ENCODE measurements at regions not wholly inside any gene's neighbourhood (a gene's known extent, or its start where the extent isn't known, plus 50 kb on each side); places are given as distances from the start of the nearest gene placed in this dataset.

DNA sequence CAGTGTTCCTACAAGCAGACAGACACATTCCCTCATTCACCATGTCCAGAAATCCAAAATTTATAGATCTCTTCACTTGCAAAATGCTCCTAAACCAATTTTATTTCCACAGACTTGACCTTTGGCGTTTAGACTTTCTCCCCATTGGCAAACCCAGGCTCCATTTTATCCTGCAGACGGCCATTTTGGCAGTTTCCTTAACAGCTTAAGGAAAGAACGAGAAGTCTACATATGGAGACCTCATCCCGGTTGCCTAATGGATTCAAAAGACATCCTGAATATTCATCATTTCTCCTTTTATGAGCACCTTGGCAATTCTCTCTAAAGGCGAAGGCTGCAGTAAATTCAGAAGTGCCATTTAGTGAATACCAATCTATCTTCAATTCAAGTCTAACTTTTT, 132.9 kb downstream of the HLX start:
- ChIA-PET POLR2A (no interaction called here), CTCF (no interaction called here)
- TF ChIP-seq NFRKB (IDR thresholded peaks at IDR 0.05): no peak
- TF ChIP-seq FOXM1 (IDR thresholded peaks at IDR 0.05; ENCODE audit: borderline replicate concordance): no peak
- no peak for TF ChIP-seq SUZ12 (IDR thresholded peaks at IDR 0.05)
- TF ChIP-seq LEF1 (IDR thresholded peaks at IDR 0.05; ENCODE audit: borderline replicate concordance): no peak
- no peak for TF ChIP-seq ZNF384 (IDR thresholded peaks at IDR 0.05)
- no peak for TF ChIP-seq ARNT (IDR thresholded peaks at IDR 0.05)
- TF ChIP-seq FOXA1 (IDR thresholded peaks at IDR 0.05): no peak
- no peak for TF ChIP-seq BHLHE40 (IDR thresholded peaks at IDR 0.05; ENCODE audit: borderline replicate concordance)
- TF ChIP-seq TARDBP (IDR thresholded peaks at IDR 0.05): no peak
- no peak for TF ChIP-seq L3MBTL2 (conservative IDR thresholded peaks at IDR 0.05)
- TF ChIP-seq SP1 (IDR thresholded peaks at IDR 0.05): no peak
- TF ChIP-seq CTBP1 (IDR thresholded peaks at IDR 0.05; ENCODE audit: borderline replicate concordance): no peak
- no peak for TF ChIP-seq FOXK2 (IDR thresholded peaks at IDR 0.05)
- TF ChIP-seq HDGF (IDR thresholded peaks at IDR 0.05; ENCODE audit: borderline replicate concordance): no peak
- TF ChIP-seq, protein P1, sequence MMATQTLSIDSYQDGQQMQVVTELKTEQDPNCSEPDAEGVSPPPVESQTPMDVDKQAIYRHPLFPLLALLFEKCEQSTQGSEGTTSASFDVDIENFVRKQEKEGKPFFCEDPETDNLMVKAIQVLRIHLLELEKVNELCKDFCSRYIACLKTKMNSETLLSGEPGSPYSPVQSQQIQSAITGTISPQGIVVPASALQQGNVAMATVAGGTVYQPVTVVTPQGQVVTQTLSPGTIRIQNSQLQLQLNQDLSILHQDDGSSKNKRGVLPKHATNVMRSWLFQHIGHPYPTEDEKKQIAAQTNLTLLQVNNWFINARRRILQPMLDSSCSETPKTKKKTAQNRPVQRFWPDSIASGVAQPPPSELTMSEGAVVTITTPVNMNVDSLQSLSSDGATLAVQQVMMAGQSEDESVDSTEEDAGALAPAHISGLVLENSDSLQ (IDR thresholded peaks at IDR 0.05): no peak
- no peak for TF ChIP-seq ELF4 (IDR thresholded peaks at IDR 0.05)
- no peak for DNase-seq (ENCODE audit: extremely low spot score)

DNA sequence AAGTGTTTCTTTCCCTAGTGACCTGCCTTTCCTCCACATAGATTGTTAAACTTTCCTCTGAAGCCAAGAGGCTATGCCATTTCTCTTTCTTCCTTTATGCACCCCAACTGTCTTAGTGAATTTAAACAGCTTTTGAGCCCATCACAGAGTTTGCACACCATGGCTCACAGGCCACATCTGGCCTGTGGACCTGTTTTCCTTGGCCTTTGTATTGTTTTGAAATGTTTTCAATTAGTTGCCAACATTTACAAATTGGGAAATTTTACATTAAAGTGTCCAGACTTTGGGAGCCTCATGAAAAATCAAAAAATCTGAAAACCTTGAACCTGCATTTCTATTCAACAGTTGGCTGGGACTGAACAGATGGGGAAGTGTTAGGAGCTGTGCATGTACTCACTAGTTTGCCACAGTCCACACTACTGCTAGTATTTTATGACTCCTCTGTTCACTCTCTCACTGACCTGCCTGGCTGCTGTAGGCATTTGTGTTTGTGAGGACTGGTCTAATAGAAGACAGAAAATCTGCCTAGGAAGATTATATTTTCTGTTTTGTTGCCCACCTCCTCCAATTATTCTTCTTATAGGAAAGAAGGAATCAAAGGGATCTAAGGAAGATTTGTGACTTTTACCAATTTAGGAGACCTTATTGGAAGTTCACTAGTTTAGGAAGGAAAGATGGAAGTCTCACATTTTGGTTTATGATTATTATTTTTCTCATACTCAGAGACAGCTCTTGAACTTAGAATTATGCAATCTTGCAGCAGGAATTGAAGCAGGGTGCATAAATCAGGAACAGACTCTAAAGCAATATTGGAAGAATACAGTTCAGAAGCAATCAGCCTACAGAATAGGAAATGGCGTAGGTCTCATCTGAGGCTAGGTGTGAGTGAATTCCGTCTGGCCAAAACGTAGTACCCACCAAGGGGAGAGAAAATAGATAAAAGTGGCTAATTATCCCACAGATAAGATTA, 134.7 kb downstream of the HLX start:
- ChIA-PET POLR2A (no interaction called here), CTCF (interaction anchor here (1.3 kb wide), 1 partner anchor 21 kb away, joined by 4 read pairs; no protein-coding TSS in a partner anchor)
- TF ChIP-seq CTBP1 (IDR thresholded peaks at IDR 0.05; ENCODE audit: borderline replicate concordance): no peak
- TF ChIP-seq TARDBP (IDR thresholded peaks at IDR 0.05): no peak
- no peak for TF ChIP-seq LEF1 (IDR thresholded peaks at IDR 0.05; ENCODE audit: borderline replicate concordance)
- TF ChIP-seq SP1 (IDR thresholded peaks at IDR 0.05): no peak
- TF ChIP-seq FOXM1 (IDR thresholded peaks at IDR 0.05; ENCODE audit: borderline replicate concordance): no peak
- TF ChIP-seq FOXK2 (IDR thresholded peaks at IDR 0.05): no peak
- no peak for TF ChIP-seq SUZ12 (IDR thresholded peaks at IDR 0.05)
- TF ChIP-seq ZNF384 (IDR thresholded peaks at IDR 0.05): no peak
- no peak for TF ChIP-seq ARNT (IDR thresholded peaks at IDR 0.05)
- no peak for TF ChIP-seq HDGF (IDR thresholded peaks at IDR 0.05; ENCODE audit: borderline replicate concordance)
- no peak for DNase-seq (ENCODE audit: extremely low spot score)

DNA sequence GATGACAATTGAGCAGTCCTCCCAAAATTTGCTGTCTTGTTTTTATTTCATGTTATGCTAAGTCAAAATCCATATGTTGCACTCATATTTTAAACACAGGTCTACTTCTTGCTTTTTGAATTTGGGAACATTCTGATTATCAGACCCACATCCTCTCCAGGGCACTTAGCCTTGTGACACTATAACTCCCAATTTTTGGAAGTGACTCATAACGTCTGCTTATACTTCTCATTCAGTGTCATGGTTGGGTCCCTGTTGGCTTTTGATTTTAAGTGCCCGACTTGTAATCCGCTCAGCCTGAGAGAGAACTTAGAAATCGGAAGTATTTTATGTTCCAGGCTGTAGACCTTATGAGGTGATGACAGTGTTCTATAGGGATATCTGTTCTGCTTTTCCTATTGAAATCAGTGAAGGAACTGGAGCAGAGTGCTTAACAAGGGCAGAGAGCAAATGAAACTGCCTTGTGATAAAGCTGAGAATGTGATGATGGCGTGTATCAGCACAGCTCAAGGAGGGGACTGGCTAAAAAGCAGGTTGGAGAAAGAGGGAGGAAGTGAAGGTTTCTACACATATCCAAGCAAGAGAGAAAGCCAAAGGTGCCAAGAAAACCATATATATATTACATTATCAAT, 136.0 kb downstream of the HLX start:
- POLR2A ChIA-PET: no interaction called here
- CTCF ChIA-PET: no interaction called here
- TF ChIP-seq CTBP1 (IDR thresholded peaks at IDR 0.05; ENCODE audit: borderline replicate concordance) (no peak), ELF4 (IDR thresholded peaks at IDR 0.05) (no peak), FOXA1 (IDR thresholded peaks at IDR 0.05) (no peak), LEF1 (IDR thresholded peaks at IDR 0.05; ENCODE audit: borderline replicate concordance) (no peak), SUZ12 (IDR thresholded peaks at IDR 0.05) (no peak), ARNT (IDR thresholded peaks at IDR 0.05) (no peak), SP1 (IDR thresholded peaks at IDR 0.05) (no peak), BHLHE40 (IDR thresholded peaks at IDR 0.05; ENCODE audit: borderline replicate concordance) (no peak), TARDBP (IDR thresholded peaks at IDR 0.05) (no peak), ZNF384 (IDR thresholded peaks at IDR 0.05) (no peak), HDGF (IDR thresholded peaks at IDR 0.05; ENCODE audit: borderline replicate concordance) (no peak), NFRKB (IDR thresholded peaks at IDR 0.05) (no peak), FOXM1 (IDR thresholded peaks at IDR 0.05; ENCODE audit: borderline replicate concordance) (no peak), FOXK2 (IDR thresholded peaks at IDR 0.05) (no peak)
- TF ChIP-seq, protein P1 (IDR thresholded peaks at IDR 0.05): no peak
- DNase-seq (ENCODE audit: extremely low spot score): no peak

DNA sequence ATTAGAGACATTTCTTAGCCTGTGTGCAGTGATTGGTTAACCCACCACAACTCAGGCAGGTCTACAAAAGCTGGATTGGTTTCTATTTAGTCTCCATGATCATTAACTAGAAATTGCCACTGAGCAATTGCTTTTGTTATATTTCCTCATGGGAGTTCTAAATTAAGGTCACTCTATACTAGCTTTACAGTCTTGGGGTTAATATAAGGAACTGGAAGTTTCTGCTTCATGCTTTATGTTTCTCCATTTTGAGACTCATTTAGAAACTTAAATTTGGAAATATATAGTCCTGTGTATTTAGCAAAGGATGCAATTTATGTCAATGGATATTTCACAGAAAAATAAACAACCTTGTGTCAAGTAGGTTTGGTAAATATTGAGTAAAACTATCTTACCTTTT, 137.5 kb downstream of the HLX start:
- DNase-seq (ENCODE audit: extremely low spot score): no peak
- TF ChIP-seq, protein P1 (IDR thresholded peaks at IDR 0.05): no peak
- TF ChIP-seq TARDBP (IDR thresholded peaks at IDR 0.05): no peak
- TF ChIP-seq BHLHE40 (IDR thresholded peaks at IDR 0.05; ENCODE audit: borderline replicate concordance): no peak
- TF ChIP-seq SUZ12 (IDR thresholded peaks at IDR 0.05): no peak
- TF ChIP-seq NFRKB (IDR thresholded peaks at IDR 0.05): no peak
- TF ChIP-seq FOXK2 (IDR thresholded peaks at IDR 0.05): no peak
- TF ChIP-seq CTBP1 (IDR thresholded peaks at IDR 0.05; ENCODE audit: borderline replicate concordance): no peak
- TF ChIP-seq FOXM1 (IDR thresholded peaks at IDR 0.05; ENCODE audit: borderline replicate concordance): no peak
- TF ChIP-seq ELF4 (IDR thresholded peaks at IDR 0.05): no peak
- TF ChIP-seq L3MBTL2 (conservative IDR thresholded peaks at IDR 0.05): no peak
- TF ChIP-seq ARNT (IDR thresholded peaks at IDR 0.05): no peak
- TF ChIP-seq LEF1 (IDR thresholded peaks at IDR 0.05; ENCODE audit: borderline replicate concordance): no peak
- ChIA-PET CTCF (no interaction called here), POLR2A (no interaction called here)

DNA sequence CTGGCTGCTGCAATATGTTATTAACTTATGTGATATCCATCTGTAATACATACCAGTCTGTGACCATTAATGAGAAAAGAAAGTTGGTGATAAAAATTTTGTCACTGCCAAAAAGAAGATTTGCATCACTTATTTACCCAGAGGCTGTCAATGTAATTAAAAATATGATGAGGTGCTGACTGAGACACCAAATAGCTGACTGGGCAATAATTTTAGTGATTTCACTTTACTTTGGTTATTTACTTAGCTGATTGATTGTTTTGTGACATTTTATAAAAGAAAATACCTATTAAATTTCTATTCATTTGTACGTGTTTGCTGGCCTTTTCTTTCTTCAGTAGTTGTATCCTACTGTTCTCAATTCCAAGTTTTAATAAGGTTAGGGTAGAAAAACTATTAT, 139.2 kb downstream of the HLX start:
- ChIA-PET POLR2A (no interaction called here), CTCF (no interaction called here)
- no peak for TF ChIP-seq HDGF (IDR thresholded peaks at IDR 0.05; ENCODE audit: borderline replicate concordance)
- no peak for TF ChIP-seq SUZ12 (IDR thresholded peaks at IDR 0.05)
- no peak for TF ChIP-seq FOXA1 (IDR thresholded peaks at IDR 0.05)
- TF ChIP-seq ZNF384 (IDR thresholded peaks at IDR 0.05): no peak
- no peak for TF ChIP-seq FOXM1 (IDR thresholded peaks at IDR 0.05; ENCODE audit: borderline replicate concordance)
- no peak for TF ChIP-seq CTBP1 (IDR thresholded peaks at IDR 0.05; ENCODE audit: borderline replicate concordance)
- TF ChIP-seq, protein P1 (IDR thresholded peaks at IDR 0.05): no peak
- no peak for TF ChIP-seq L3MBTL2 (conservative IDR thresholded peaks at IDR 0.05)
- TF ChIP-seq BHLHE40 (IDR thresholded peaks at IDR 0.05; ENCODE audit: borderline replicate concordance): no peak
- TF ChIP-seq NFRKB (IDR thresholded peaks at IDR 0.05): no peak
- no peak for TF ChIP-seq FOXK2 (IDR thresholded peaks at IDR 0.05)
- TF ChIP-seq ELF4 (IDR thresholded peaks at IDR 0.05): no peak
- no peak for TF ChIP-seq TARDBP (IDR thresholded peaks at IDR 0.05)
- no peak for TF ChIP-seq LEF1 (IDR thresholded peaks at IDR 0.05; ENCODE audit: borderline replicate concordance)
- TF ChIP-seq ARNT (IDR thresholded peaks at IDR 0.05): no peak
- TF ChIP-seq SP1 (IDR thresholded peaks at IDR 0.05): no peak
- no peak for DNase-seq (ENCODE audit: extremely low spot score)

All from HEK293T (cell line).